HEK293 (cell line): ENCODE measurements at regions not wholly inside any gene's neighbourhood (a gene's known extent, or its start where the extent isn't known, plus 50 kb on each side); places are given as distances from the start of the nearest gene placed in this dataset.

Source experiments
- CTCF ChIA-PET: fragments of 350-600 bp; formaldehyde crosslinking; extraction: SDS; loops from one replicate; lab custom pipeline; 2021; ENCODE audit warnings: antibody characterized with exemption; lab: Yijun Ruan, JAX
- POLR2A ChIA-PET: fragments of 300-600 bp; formaldehyde crosslinking; extraction: SDS; loops from one replicate; lab custom pipeline; 2020; ENCODE audit warnings: antibody characterized with exemption, inconsistent platforms; lab: Yijun Ruan, JAX
- H3K27ac ChIP-seq: fragments of 200-500 bp; sonication (Bioruptor generic); 2 replicates; pipeline ENCODE4 v1.5.1; 2014; ENCODE audit warnings: low read depth, low read length, control low read depth, inconsistent platforms; ENCODE audit errors: extremely low read depth
- H3K36me3 ChIP-seq, 2 experiments: fragments of 200-500 bp in 1 of 2; sonication (Bioruptor generic) in 1 of 2; 1 replicate in 1 of 2; 2 replicates in 1 of 2; pipeline ENCODE4 v1.5.1; 2014 to 2017; ENCODE audit warnings: inconsistent platforms in 2 of 2, low read length in 2 of 2; ENCODE audit not compliant: control insufficient read depth in 2 of 2, insufficient read depth in 1 of 2
- H3K4me1 ChIP-seq: fragments of 200-500 bp; sonication (Bioruptor generic); 2 replicates; pipeline ENCODE4 v1.5.1; 2014; ENCODE audit warnings: mild to moderate bottlenecking, low read length, inconsistent platforms; ENCODE audit not compliant: control insufficient read depth, insufficient read depth
- H3K4me3 ChIP-seq: 2 replicates; pipeline ENCODE4 v1.5.1; 2011; ENCODE audit warnings: low read depth, mild to moderate bottlenecking, control low read depth, low read length, moderate library complexity
- H3K9me3 ChIP-seq: fragments of 200-500 bp; sonication (Bioruptor generic); 2 replicates; pipeline ENCODE4 v1.5.1; 2014; ENCODE audit warnings: low read depth, low read length, inconsistent platforms; ENCODE audit not compliant: control insufficient read depth, insufficient read depth
- KLF17 ChIP-seq: fragments of 450-650 bp; formaldehyde crosslinking; IDR thresholded peaks from 2 replicates; pipeline ENCODE4 v1.5.1; 2016; ENCODE audit warnings: missing biosample characterization, missing genetic modification characterization
- PRDM1 ChIP-seq: fragments of 450-650 bp; formaldehyde crosslinking; IDR thresholded peaks from 2 replicates; pipeline ENCODE4; 2016; ENCODE audit warnings: missing biosample characterization, missing genetic modification characterization
- ZBTB11 ChIP-seq: fragments of 450-650 bp; formaldehyde crosslinking; conservative IDR thresholded peaks from 2 replicates; pipeline ENCODE4 v1.5.1; 2016; ENCODE audit warnings: low read depth, missing biosample characterization, missing genetic modification characterization
- ZBTB48 ChIP-seq: fragments of 450-650 bp; formaldehyde crosslinking; IDR thresholded peaks from 2 replicates; pipeline ENCODE4 v1.5.1; 2016; ENCODE audit warnings: missing biosample characterization, missing genetic modification characterization
- ZBTB7A ChIP-seq: fragments of 450-650 bp; formaldehyde crosslinking; IDR thresholded peaks from 2 replicates; pipeline ENCODE4 v1.5.1; 2016; ENCODE audit warnings: low read depth, missing biosample characterization, missing genetic modification characterization
- ZEB2 ChIP-seq: fragments of 450-650 bp; formaldehyde crosslinking; IDR thresholded peaks from 2 replicates; pipeline ENCODE4 v1.5.1; 2016; ENCODE audit warnings: missing biosample characterization, missing genetic modification characterization
- ZNF10 ChIP-seq: fragments of 450-650 bp; formaldehyde crosslinking; IDR thresholded peaks from 2 replicates; pipeline ENCODE4 v1.5.1; 2017; ENCODE audit warnings: missing biosample characterization, missing genetic modification characterization
- ZNF138 ChIP-seq: fragments of 450-650 bp; formaldehyde crosslinking; IDR thresholded peaks from 2 replicates; pipeline ENCODE4 v1.5.1; 2016; ENCODE audit warnings: missing biosample characterization, missing genetic modification characterization, borderline replicate concordance
- ZNF140 ChIP-seq: fragments of 450-650 bp; formaldehyde crosslinking; IDR thresholded peaks from 2 replicates; pipeline ENCODE4 v1.5.1; 2016; ENCODE audit warnings: missing biosample characterization, missing genetic modification characterization
- ZNF148 ChIP-seq: fragments of 450-650 bp; formaldehyde crosslinking; IDR thresholded peaks from 2 replicates; pipeline ENCODE4 v1.5.0; 2017; ENCODE audit warnings: missing biosample characterization, missing genetic modification characterization, borderline replicate concordance
- ZNF37A ChIP-seq: fragments of 450-650 bp; IDR thresholded peaks from 2 replicates; pipeline ENCODE4 v1.5.1; 2018; ENCODE audit warnings: missing biosample characterization, missing genetic modification characterization
- ZNF404 ChIP-seq: fragments of 450-650 bp; formaldehyde crosslinking; IDR thresholded peaks from 2 replicates; pipeline ENCODE4 v1.5.1; 2017; ENCODE audit warnings: missing biosample characterization, missing genetic modification characterization
- ZNF423 ChIP-seq: fragments of 450-650 bp; formaldehyde crosslinking; IDR thresholded peaks from 2 replicates; pipeline ENCODE4 v1.5.1; 2016; ENCODE audit warnings: missing biosample characterization, missing genetic modification characterization
- ZNF473 ChIP-seq: fragments of 450-650 bp; formaldehyde crosslinking; IDR thresholded peaks from 2 replicates; pipeline ENCODE4 v1.5.1; 2017; ENCODE audit warnings: missing biosample characterization, missing genetic modification characterization
- ZNF558 ChIP-seq: fragments of 450-650 bp; formaldehyde crosslinking; IDR thresholded peaks from 2 replicates; pipeline ENCODE4 v1.5.1; 2016; ENCODE audit warnings: missing biosample characterization, missing genetic modification characterization
- ZNF747 ChIP-seq: fragments of 450-650 bp; formaldehyde crosslinking; IDR thresholded peaks from 2 replicates; pipeline ENCODE4 v1.5.1; 2016; ENCODE audit warnings: missing biosample characterization, missing genetic modification characterization
- ZNF76 ChIP-seq: fragments of 450-650 bp; formaldehyde crosslinking; IDR thresholded peaks from 2 replicates; pipeline ENCODE4; 2016; ENCODE audit warnings: low read depth, missing biosample characterization, missing genetic modification characterization, borderline replicate concordance
- ZNF777 ChIP-seq: fragments of 450-650 bp; formaldehyde crosslinking; IDR thresholded peaks from 2 replicates; pipeline ENCODE4 v1.5.1; 2017; ENCODE audit warnings: missing biosample characterization, missing genetic modification characterization, borderline replicate concordance
- ZSCAN23 ChIP-seq: fragments of 450-650 bp; formaldehyde crosslinking; IDR thresholded peaks from 2 replicates; pipeline ENCODE4 v1.5.1; 2016; ENCODE audit warnings: missing biosample characterization, missing genetic modification characterization
- TF ChIP-seq, protein P1 (sequence below): fragments of 450-650 bp; formaldehyde crosslinking; IDR thresholded peaks from 2 replicates; pipeline ENCODE4 v1.5.1; 2016; ENCODE audit warnings: missing biosample characterization, missing genetic modification characterization
- TF ChIP-seq, protein P2 (sequence below): fragments of 450-650 bp; formaldehyde crosslinking; IDR thresholded peaks from 2 replicates; pipeline ENCODE4 v1.5.1; 2016; ENCODE audit warnings: missing biosample characterization, missing genetic modification characterization
- TF ChIP-seq, protein P3 (sequence below): fragments of 450-650 bp; formaldehyde crosslinking; IDR thresholded peaks from 2 replicates; pipeline ENCODE4 v1.5.1; 2016; ENCODE audit warnings: missing biosample characterization, missing genetic modification characterization

DNA sequence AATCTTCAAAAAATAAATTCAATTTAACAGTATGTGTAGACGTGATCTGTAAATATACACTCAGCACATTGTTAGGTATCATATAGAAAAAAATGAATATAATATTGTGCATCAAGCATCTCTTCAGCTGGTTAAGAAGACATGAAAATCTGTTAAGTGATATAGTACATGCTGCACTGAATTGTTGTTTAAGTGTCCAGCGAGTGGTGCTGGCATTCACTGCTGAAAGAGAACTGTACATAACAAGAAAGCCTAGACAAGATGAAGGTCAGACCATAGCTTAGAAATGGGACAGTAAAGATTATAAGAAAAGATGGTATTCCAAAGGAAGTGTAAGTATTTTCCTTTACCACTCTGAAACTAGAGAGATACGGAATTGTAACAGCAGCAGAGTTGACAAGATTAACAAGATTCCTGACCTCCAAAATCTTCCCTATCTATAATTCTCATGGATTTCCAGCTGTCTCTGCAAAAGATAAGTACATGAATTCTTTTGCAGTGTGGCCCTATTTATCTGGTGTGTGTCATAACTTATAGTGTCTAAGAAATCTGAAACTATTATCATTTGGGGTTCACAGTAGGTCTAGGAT, 198.6 kb downstream of the FLRT2 start (continued):
- TF ChIP-seq, protein P1, sequence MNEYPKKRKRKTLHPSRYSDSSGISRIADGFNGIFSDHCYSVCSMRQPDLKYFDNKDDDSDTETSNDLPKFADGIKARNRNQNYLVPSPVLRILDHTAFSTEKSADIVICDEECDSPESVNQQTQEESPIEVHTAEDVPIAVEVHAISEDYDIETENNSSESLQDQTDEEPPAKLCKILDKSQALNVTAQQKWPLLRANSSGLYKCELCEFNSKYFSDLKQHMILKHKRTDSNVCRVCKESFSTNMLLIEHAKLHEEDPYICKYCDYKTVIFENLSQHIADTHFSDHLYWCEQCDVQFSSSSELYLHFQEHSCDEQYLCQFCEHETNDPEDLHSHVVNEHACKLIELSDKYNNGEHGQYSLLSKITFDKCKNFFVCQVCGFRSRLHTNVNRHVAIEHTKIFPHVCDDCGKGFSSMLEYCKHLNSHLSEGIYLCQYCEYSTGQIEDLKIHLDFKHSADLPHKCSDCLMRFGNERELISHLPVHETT (tag by site-specific recombination) = no peak
- TF ChIP-seq ZNF558 (tag by site-specific recombination) (no peak), ZNF138 (tag by site-specific recombination) (no peak)

DNA sequence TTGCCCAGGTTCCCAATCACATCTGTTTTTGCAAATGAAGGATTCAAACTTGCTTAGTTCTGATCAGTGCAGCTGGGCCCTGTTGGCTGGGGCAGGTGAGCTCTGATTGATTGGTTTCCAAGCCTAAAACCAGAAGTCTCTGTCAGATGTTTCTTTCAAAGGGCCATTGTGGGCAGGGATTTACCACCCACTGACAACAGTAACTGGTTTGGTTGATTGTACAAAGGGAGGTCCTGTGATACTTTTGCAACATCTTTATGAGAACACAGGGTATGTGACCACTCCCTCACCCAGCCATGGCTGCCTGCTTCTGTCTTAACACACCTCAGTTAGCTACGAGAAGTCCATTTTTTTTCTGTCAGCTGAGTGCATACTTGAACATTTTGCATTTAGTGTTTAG, 184.1 kb downstream of the FLRT2 start:
- no peak for TF ChIP-seq ZNF404 (tag by site-specific recombination)
- TF ChIP-seq, protein P2, sequence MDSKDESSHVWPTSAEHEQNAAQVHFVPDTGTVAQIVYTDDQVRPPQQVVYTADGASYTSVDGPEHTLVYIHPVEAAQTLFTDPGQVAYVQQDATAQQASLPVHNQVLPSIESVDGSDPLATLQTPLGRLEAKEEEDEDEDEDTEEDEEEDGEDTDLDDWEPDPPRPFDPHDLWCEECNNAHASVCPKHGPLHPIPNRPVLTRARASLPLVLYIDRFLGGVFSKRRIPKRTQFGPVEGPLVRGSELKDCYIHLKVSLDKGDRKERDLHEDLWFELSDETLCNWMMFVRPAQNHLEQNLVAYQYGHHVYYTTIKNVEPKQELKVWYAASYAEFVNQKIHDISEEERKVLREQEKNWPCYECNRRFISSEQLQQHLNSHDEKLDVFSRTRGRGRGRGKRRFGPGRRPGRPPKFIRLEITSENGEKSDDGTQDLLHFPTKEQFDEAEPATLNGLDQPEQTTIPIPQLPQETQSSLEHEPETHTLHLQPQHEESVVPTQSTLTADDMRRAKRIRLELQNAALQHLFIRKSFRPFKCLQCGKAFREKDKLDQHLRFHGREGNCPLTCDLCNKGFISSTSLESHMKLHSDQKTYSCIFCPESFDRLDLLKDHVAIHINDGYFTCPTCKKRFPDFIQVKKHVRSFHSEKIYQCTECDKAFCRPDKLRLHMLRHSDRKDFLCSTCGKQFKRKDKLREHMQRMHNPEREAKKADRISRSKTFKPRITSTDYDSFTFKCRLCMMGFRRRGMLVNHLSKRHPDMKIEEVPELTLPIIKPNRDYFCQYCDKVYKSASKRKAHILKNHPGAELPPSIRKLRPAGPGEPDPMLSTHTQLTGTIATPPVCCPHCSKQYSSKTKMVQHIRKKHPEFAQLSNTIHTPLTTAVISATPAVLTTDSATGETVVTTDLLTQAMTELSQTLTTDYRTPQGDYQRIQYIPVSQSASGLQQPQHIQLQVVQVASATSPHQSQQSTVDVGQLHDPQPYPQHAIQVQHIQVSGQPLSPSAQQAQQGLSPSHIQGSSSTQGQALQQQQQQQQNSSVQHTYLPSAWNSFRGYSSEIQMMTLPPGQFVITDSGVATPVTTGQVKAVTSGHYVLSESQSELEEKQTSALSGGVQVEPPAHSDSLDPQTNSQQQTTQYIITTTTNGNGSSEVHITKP (tag by site-specific recombination) = no peak
- TF ChIP-seq ZNF777 (tag by site-specific recombination) = no peak
- TF ChIP-seq ZNF473 = no peak
- TF ChIP-seq ZBTB11 (tag by site-specific recombination) = no peak
- TF ChIP-seq, protein P3, sequence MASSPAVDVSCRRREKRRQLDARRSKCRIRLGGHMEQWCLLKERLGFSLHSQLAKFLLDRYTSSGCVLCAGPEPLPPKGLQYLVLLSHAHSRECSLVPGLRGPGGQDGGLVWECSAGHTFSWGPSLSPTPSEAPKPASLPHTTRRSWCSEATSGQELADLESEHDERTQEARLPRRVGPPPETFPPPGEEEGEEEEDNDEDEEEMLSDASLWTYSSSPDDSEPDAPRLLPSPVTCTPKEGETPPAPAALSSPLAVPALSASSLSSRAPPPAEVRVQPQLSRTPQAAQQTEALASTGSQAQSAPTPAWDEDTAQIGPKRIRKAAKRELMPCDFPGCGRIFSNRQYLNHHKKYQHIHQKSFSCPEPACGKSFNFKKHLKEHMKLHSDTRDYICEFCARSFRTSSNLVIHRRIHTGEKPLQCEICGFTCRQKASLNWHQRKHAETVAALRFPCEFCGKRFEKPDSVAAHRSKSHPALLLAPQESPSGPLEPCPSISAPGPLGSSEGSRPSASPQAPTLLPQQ (tag by site-specific recombination) = no peak
- TF ChIP-seq ZNF148 = no peak
- no peak for TF ChIP-seq ZNF76 (tag by site-specific recombination)
- TF ChIP-seq ZNF140 = no peak
- no peak for TF ChIP-seq ZBTB48 (tag by site-specific recombination)
- no peak for TF ChIP-seq ZBTB7A (tag by site-specific recombination)
- TF ChIP-seq ZNF423 (tag by site-specific recombination) = no peak
- TF ChIP-seq KLF17 (tag by site-specific recombination) = no peak
- TF ChIP-seq ZNF10 (tag by site-specific recombination) = no peak
- TF ChIP-seq PRDM1 (tag by site-specific recombination) = no peak
- TF ChIP-seq ZSCAN23 (tag by site-specific recombination) = no peak
- no peak for TF ChIP-seq ZEB2
- TF ChIP-seq ZNF747 (tag by site-specific recombination) = no peak
- TF ChIP-seq ZNF37A (tag by site-specific recombination) = no peak
- H3K27ac ChIP-seq = no peak overlapping the region
- no peaks in the 10 kb centered on the region for H3K4me1 ChIP-seq
- ChIA-PET POLR2A (no interaction called here), CTCF (interaction anchor here (0.7 kb wide), 1 partner anchor 17 kb away, joined by 3 read pairs; no protein-coding TSS in a partner anchor)
- H3K9me3 ChIP-seq = no peaks in the 10 kb centered on the region
- H3K36me3 ChIP-seq = no peaks in the 10 kb centered on the region
- H3K4me3 ChIP-seq = no peak overlapping the region
